ENCODE measurements at regions not wholly inside any gene's neighbourhood (a gene's known extent, or its start where the extent isn't known, plus 50 kb on each side); places are given as distances from the start of the nearest gene placed in this dataset.

- no peak for TF ChIP-seq POLR2A (IDR thresholded peaks at IDR 0.05; ENCODE audit: low read length)
- TF ChIP-seq GATA1 (IDR thresholded peaks at IDR 0.05; ENCODE audit: low read depth, low read length): no peak
Observed at GRCh38 chr3:76969996-76970615, 69.8 kb upstream of the ROBO2 start.

Measured in erythroblast (primary cell).